SIG-M5 treated with dmso at 0.1 percent for 504 hours (cell line): ENCODE measurements at regions not wholly inside any gene's neighbourhood (a gene's known extent, or its start where the extent isn't known, plus 50 kb on each side); places are given as distances from the start of the nearest gene placed in this dataset.

ENCODE experiments used
- DNase-seq: peaks from one replicate; lab custom pipeline; 2025; ENCODE audit not compliant: unreplicated experiment; lab: John Stamatoyannopoulos, UW

DNA sequence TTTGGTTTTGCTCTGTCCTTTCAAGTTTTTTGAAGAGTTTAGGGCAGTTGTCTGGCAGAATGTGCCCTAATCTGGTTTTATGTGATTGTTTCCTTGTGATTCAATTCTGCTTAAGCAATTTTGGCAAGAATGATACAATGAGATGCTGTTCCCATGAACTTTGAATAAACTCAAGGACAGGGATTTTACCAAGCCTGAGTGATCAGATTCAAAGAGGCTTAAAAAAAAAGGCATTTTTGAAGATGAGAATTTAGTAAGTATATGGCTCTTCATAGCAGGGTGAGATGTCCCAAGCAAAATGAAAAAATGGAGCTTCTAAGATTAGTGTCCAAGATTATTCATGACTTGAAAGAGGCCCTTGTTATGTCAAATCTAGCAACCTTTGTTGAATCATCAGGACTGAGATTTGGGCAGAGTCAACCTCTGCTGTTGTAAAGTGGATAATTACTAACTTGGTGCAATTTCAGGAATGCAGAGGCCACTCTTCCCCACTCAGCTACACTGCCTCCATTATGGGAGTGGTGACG, 180.6 kb upstream of the NUDT4 start:
- no peak for DNase-seq

DNA sequence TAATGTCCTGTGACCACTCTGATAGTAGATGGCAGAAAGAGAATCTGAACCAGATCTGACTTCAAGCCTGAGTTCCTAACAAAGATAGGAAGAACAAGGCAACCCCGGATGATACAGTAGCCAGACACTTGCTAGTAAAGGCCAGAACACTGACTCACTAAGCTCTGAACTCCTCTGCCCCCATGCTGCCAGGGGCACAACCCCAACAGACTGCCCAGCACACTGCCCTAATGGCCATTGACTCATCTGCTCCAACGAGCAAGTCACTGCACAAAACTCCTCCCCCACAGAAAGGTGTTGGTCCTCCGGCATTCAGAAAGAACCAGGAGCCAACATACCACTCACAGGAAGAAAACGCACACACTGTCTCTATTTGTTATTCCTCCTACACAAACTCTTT, 179.6 kb upstream of the NUDT4 start:
- DNase-seq: no peak

DNA sequence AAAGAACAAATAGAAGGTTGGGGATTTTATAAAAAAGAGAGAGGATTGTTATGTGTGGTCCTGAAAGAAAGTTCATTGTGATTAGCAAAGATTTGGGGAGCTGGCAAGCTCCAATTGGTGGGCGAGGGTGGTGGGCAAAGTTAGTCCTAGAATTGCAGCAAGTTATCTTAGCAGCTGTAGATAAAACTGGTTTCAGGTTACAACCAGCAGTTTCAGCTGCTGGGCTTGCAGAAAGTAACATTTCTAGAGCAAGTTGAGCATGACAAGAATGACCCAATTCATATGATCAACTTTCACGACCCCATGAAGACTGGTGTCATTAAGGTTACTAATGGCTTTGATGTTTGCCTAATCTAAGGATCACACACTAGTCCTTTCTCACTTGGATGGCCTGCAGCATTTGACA, 177.9 kb upstream of the NUDT4 start:
- DNase-seq: no peak

DNA sequence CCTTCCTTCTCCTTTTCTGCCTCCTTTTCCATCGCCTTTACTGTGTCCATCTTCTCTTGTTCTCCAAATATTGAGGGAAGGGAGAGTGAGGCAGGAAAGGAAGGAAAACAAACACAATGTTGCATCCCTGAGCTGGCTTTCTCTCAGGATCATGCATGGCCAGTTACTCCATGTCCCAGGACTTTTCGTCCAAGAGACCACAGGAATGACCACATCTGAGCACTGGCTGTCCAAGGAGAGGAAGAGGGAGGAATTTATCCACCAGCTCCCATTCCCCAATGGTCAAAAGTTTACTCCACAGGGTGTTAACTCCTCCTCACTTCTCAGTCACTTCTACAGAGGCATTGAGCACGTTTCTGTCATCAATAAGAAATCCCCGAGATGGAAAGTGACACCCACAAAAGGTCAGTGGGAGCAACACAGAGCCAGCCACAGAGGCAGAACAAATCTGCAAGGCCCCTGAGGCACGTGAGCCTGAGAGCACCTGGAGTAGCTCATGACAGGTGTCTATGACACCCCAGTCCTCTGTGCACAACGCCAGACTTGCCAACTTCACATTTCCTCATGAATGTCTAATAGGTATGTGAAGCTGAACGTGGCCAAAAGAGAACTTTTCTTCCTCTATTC, 177.3 kb upstream of the NUDT4 start:
- no peak for DNase-seq

DNA sequence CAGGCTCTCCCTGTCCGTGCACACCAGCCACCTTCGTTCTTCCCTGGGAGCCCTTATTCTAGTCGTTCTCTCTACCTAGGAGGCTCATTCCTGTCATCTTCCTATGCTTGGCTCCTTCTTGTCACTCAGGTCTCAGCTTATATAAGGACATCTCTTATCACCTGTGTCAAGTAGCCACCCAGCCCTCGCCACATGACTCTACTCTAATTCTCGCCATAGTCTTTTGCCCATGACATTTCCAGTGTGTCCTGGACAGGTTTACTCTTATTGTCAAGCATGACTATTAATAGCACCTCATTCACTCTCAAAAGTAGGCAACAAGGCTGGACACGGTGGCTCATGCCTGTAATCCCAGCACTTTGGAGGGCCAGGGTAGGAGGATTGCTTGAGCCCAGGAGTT, 175.7 kb upstream of the NUDT4 start:
- DNase-seq: no peak

DNA sequence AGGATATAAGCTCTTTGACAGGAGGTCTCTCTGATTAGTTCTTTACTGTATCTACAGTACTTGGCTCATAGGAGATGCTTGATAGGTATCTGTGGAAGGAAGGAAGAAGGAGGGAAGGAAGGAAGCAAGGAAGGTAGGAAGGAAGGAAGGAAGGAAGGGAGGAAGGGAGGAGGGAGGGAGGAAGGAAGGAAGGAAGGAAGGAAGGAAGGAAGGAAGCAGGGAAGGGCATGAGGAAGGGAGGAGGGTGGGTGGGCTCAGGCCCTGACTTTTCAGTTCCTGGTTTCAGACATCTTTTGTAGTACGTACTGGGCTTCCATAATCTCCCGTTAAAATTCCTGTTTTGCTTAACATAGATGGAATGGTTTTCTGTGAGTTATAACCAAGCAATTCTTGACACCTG, 175.0 kb upstream of the NUDT4 start:
- DNase-seq: no peak

DNA sequence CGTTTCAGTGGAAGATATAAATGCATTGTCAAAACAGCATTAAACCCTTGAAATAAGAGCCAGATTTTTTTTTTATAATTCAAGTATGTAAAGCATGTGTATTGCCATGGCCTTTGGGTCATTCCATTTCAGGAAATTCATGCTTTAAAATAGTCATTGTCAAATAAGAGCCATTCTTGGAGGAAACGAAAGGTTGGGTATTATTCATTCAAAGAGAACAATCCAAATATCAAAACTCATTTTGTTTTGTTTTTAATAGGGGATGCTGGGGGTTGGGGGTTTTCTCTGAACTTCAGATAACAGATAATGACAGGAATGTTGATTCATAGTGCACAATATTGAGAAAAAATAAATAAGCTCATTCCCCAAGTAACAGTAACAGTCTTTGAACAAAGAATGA, 174.4 kb upstream of the NUDT4 start:
- DNase-seq: no peak

DNA sequence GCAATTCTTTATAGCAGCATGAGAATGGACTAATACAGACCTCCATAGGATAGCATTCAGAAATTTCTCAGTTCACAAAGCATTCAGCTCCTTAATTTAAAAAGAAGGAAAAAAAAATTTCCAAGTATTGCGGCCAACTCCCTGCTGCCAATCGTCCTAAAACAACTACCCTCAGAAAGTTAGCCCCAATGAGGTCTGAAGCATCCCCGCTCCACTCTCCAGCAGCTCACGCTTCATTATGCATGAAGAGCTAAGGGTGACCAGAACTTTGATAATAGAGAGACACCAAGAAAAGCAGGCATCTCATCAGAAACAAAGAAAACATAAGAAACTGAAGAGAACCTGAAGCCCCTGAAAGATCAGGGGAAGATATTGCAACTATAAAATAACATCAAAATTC, 172.8 kb upstream of the NUDT4 start:
- DNase-seq: no peak

DNA sequence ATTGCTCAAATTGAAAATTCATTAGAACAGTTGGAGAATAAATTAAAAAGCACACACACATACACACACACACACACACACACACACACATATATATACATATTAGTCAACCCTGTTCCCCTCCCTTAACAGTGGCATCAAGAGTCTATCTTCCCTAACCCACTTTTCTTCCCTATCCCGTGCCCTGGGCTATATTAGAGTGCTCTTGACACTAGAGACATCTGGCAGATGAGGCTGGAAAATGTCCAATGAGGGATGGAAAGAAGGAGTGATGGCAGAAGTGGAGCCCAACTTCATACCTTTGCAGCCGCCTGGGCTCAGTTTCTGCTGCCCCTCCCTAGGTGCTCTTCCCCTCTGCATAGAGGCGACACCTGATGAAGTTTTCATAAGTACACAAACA, 172.4 kb upstream of the NUDT4 start:
- DNase-seq: no peak

DNA sequence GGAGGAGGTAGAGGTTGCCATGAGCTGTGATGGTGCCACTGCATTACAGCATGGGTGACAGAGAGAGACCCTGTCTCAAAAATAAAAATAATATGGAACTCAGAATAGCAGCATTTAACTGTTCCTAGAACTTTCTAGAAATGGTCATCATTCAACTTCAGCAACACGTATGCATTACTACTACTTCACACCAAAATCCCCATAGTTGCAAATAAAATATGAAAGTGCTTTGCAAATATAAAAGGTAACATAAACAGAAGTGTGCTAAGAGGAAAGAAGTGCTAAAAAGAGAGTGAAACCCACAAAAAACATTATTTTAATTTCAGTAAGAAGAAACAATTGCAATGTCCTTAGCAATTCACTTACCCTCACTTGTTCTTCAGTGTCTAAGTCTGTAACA, 169.7 kb upstream of the NUDT4 start:
- no peak for DNase-seq

DNA sequence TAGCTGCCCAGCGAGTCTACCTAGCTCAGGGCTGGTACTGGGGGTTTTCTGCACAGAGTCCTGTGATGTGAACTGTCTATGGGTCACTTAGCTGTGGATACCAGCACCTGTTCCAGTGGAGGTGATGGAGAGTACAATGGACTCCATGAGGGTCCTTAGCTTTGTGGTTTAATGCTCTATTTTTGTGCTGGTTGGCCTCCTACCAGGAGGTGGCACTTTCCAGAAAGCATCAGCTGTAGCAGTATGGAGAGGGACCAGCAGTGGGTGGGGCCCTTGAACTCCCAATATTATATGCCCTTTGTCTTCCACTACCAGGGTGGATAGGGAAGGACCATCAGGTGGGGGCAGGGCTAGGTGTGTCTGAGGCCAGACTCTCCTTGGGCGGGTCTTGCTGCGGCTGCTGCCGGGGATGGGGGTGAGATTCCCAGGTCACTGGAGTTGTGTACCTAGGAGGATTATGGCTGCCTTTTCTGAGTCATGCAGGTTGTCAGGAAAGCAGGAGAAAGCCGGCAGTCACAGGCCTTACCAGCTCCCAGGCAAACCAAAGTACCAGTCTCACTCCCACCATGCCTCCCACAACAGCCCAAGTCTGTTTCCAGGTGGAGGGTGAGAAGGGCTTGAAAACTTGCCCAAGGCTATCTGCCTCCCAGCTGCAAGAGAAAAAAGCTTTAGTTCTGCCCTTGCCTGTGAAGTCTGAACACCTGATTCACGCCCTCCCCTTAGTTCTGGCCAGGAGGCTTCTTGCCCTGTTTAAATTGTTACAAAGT, 163.0 kb upstream of the NUDT4 start:
- DNase-seq: no peak

DNA sequence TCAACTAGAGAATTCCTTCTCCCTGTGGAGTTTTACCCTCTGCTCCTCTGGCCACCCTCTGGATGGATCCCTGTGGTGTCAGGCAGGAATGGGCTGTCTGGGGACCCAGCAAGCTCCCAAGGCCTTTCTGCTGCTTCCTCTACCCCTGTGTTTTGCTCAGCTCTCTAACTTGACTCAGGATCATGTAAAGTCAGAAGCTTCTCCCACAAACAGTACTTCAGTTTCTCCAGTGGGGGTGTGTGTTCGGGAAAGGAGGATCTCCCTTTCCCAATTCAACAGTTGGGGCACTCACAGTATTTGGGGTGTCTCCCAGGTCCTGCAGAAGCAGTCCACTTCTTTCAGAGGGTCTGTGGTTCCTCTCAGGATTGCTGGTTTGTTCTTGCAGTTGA, 162.4 kb upstream of the NUDT4 start:
- no peak for DNase-seq

DNA sequence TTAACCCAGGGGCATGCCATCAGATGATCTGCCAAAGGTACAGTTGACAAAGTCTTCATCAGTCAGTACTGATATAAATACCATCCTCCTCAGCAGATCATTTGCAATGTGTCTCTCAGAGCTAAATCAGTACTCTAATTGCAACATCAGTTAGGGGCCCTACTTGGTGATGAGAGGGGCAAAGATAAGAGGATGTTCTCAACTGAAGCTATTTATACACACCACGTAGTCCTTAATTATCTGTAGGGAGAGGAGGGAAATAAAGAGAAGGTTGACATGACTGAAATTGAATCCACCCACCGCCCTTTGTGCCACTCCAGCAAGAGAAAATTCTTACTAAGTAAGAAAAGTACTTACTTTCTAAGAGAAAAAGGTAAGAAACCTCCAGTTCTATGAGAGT, 157.8 kb upstream of the NUDT4 start:
- peak; percentile 94 for DNase-seq

DNA sequence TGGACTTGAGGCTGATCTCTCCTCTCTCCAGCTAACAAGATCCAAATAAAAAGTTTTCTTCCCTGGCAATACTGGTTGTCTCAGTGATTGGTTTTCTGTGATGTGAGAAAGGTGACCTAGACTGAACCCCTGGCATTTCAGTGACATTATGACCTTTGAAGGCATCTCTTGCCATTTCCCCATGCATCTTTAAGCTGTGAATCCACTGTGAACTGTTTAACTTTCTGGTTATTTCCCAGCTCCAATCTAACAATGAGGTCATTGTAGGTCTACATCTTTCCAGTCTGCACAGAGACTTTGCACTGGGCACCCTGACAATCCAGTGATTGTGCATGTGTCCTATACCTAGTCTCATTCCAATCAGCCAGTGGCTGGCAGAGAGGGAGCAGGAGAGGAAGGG, 155.9 kb upstream of the NUDT4 start:
- DNase-seq: no peak

DNA sequence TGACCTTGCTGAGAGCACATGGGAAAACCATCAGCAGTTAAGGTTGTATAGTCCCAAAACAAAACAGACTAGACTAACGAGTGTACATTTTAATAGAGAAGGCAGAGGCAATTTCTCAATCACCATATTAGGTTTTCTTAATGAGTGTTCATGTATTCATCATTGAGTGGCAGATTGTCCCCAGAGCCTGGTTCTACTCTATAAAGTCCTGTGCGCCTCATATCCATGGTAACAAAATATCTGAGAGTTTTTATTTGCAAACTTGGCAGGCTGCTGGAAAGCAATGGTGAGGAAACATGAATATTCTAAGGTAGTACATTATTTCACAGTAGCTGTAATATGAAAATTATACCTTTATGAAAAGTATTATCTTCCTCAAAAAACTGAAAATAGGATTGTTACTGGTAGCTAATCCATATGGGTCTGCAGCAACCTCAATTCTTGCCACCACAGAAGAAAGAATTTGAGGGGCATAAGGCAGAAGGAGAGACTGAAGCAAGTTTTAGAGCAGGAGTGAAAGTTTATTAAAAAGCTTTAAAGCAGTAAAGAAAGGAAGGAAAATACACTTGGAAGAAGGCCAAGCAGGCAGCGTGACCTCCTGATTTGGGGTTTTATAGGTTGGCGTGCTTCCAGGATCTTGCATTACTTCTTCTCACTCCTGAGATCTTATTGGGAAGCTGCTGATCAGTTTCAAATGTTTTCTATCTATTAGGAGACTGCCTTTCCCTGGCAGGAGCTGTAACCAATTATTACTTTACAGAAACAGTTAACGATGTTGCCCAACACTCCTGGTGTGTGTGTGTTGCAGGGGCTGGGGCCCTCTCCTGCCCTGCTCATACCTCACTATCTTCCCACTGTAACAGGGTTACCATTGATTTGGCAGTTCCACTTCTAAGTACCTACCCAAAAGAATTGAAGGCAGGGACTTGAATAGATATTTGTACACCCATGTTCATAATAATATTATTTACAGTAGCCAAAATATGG, 154.0 kb upstream of the NUDT4 start:
- peak; percentile 69 for DNase-seq

DNA sequence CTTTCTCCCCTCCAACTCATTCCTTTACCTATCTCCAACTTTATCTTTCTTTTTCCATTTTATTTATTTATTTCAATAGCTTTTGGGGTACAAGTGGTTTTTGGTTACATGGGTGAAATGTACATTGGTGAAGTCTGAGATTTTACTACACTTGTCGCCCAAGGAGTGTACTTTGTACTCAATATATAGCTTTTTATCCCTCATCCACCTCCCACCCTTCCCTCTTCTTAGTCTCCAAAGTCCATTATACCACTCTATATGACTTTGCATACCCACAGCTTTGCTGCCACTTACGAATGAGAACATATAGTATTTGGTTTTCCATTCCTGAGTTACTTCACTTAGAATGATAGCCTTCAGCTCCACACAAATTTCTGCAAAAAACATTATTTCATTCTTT, 152.6 kb upstream of the NUDT4 start:
- no peak for DNase-seq

DNA sequence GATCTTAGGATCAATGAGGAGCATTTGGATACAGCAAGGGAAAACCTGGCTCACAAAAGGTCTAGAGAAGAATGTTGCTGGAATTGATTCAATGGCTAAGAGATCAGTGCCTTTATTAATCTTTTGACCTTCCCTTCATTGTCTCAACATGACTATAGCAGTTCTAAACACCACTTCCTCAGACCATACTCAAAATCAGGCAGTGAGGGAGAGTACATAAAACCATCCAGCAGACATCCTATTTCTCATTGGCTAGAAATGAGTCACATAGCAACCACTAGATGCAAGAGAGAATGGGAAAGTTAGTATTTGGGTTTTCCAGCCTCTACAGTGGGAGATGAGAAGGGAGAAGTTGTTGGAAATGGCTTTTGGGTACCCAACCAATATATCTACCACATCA, 151.4 kb upstream of the NUDT4 start:
- peak; percentile 22 for DNase-seq

DNA sequence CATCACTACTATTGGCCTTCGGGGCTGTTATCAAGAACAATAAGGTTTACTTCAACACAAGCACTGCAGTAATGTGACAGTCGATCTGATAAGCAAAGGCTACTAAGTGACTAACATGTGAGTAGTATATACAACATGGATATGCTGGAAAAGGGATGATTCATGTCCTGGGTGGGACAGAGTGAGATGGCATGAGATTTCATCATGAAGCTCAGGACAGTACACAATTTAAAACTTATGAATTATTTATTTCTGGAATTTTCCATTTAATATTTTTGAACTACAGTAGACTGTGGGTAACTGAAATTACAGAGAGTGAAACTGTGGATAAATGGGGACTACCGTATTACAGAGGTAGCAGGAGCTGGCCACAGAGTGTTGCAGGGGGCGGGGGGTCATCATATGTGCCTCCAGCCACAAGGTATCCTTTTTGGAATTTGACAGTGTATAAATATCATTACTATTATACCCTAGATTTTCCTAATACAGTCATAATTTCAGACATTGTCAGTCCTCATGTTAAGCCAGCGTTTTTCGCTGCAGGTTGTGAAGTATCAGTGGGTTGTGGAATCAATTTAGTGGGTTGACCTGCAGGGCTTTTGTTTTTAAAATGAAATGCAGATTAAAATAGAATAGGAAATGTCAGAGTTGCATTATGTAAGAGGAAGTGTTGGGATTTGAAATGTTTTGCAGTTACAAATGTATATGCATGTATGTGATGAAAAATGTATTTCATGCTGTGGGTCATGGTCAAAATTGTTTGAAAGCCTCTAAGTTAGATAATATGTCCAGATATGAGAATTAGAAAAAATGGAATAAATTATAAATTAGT, 148.0 kb upstream of the NUDT4 start:
- no peak for DNase-seq

DNA sequence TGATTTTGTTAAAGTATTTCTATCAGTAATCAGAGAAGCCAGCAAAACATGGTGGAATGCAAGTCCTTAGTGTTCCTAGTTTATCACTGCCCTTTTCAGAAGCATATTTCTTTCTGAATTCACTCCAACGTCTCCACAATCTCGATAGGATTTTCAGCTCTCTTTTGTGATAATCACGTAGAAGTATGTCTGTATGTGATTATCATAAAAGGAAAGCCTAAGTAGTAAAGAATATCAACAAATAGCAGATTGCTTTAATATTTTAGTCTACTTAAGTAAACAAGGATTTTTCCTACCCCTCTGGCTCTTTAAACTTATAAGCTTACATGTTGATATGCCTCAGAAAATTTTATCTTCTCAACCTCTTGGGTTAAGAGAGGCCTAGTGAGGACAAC, 147.4 kb upstream of the NUDT4 start:
- no peak for DNase-seq

DNA sequence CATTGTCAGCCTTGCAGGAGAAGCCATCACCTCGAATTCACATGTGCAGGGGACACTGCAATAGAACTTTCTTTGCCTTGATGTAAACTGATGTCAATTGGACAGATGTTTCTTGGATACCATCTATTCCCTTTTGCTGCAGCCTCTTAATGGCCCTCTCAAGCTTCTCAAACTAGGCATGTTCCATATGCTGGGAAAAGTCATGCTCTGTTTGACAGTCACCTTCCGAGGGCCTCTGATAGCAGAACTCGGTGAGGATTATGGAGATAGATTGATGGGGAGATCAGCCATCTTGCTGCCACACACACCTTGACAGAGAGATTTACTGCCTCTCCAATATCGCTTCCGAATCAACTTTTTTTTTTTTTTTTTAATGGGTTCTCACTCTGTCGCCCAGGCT, 145.8 kb upstream of the NUDT4 start:
- DNase-seq: no peak

DNA sequence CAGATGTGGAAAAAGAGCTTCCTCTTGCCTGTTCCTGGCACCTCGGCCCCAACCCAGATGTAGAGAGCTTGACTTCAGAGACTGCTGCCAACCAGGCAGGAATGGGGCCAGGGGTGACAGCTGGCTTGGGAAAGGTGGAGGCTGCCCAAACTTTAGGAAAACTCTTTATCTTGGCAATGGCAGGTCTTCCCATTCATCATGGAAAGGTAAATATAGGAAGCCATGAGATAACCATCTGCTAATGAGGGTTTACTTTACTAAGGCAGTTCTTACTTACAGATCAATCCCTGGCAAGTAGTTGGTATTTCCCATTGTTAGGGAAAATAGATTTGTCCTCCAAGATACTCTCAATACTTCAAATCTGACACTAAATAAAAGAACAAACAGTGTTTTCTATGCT, 143.1 kb upstream of the NUDT4 start:
- no peak for DNase-seq
